GM23338 (cell line): ENCODE measurements at regions not wholly inside any gene's neighbourhood (a gene's known extent, or its start where the extent isn't known, plus 50 kb on each side); places are given as distances from the start of the nearest gene placed in this dataset.

Experiments used
- ATAC-seq: fragments of 200-7000 bp; cut with Tn5 transposase; 3 replicates; pipeline ENCODE4 v1.9.1; 2020
- DNase-seq: peaks from one replicate; pipeline ENCODE4 v3.0.0-alpha.2; 2015; ENCODE audit warnings: low spot score
- H2AFZ ChIP-seq: fragments of 200-600 bp; sonication (generic); 2 replicates; pipeline ENCODE4 v1.8.0; 2016; ENCODE audit warnings: antibody characterized with exemption, mild to moderate bottlenecking, moderate library complexity
- H3F3A ChIP-seq: fragments of 200-600 bp; sonication (generic); replicated peaks from 2 replicates; pipeline ENCODE4 v1.8.0; 2017; ENCODE audit warnings: antibody characterized with exemption, mixed run types, low read depth
- H3K27ac ChIP-seq: fragments of 200-600 bp; sonication (generic); 2 replicates; pipeline ENCODE4 v1.6.1; 2016; ENCODE audit warnings: low read depth
- H3K27me3 ChIP-seq: fragments of 200-600 bp; sonication (generic); 2 replicates; pipeline ENCODE4 v1.8.0; 2016; ENCODE audit warnings: mild to moderate bottlenecking, mixed run types, moderate library complexity; ENCODE audit not compliant: insufficient read depth
- H3K36me3 ChIP-seq: fragments of 200-600 bp; sonication (generic); 2 replicates; pipeline ENCODE4 v1.8.0; 2016; ENCODE audit warnings: mild to moderate bottlenecking; ENCODE audit not compliant: insufficient read depth
- H3K4me1 ChIP-seq: fragments of 200-600 bp; sonication (generic); 2 replicates; pipeline ENCODE4 v1.8.0; 2016; ENCODE audit warnings: mild to moderate bottlenecking, moderate library complexity; ENCODE audit not compliant: insufficient read depth
- H3K4me2 ChIP-seq: fragments of 200-600 bp; sonication (generic); 2 replicates; pipeline ENCODE4 v1.7.1; 2017; ENCODE audit warnings: mixed run types
- H3K4me3 ChIP-seq: fragments of 200-600 bp; sonication (generic); 2 replicates; pipeline ENCODE4 v1.6.1; 2016; ENCODE audit warnings: mixed run types
- H3K79me2 ChIP-seq: fragments of 200-600 bp; sonication (generic); replicated peaks from 2 replicates; pipeline ENCODE4 v1.8.0; 2017; ENCODE audit warnings: mild to moderate bottlenecking; ENCODE audit not compliant: insufficient read depth
- H3K9me2 ChIP-seq: fragments of 200-600 bp; sonication (generic); 2 replicates; pipeline ENCODE4 v1.8.0; 2017; ENCODE audit not compliant: insufficient read depth
- H4K20me1 ChIP-seq: fragments of 200-600 bp; sonication (generic); replicated peaks from 2 replicates; pipeline ENCODE4 v1.8.0; 2017; ENCODE audit warnings: mild to moderate bottlenecking; ENCODE audit not compliant: insufficient read depth
- H3K27ac Mint-ChIP-seq: 2 replicates; pipeline ENCODE4 v1.8.0; 2020; ENCODE audit warnings: inconsistent platforms, mild to moderate bottlenecking, moderate library complexity, mixed read lengths
- H3K27me3 Mint-ChIP-seq: 3 replicates; pipeline ENCODE4 v1.8.0; 2022; ENCODE audit warnings: low read depth, mild to moderate bottlenecking, moderate library complexity, mixed read lengths, inconsistent platforms; ENCODE audit not compliant: insufficient read depth, poor library complexity
- H3K36me3 Mint-ChIP-seq: 3 replicates; pipeline ENCODE4 v1.8.0; 2021; ENCODE audit warnings: low read depth, mild to moderate bottlenecking, inconsistent platforms, moderate library complexity, mixed read lengths
- H3K4me1 Mint-ChIP-seq: 3 replicates; pipeline ENCODE4 v1.8.0; 2020; ENCODE audit warnings: mild to moderate bottlenecking, inconsistent platforms, mixed read lengths
- H3K4me3 Mint-ChIP-seq: 3 replicates; pipeline ENCODE4 v1.8.0; 2021; ENCODE audit warnings: moderate library complexity, mild to moderate bottlenecking, inconsistent platforms, mixed read lengths
- H3K9me3 Mint-ChIP-seq: 3 replicates; pipeline ENCODE4 v1.8.0; 2020; ENCODE audit warnings: moderate library complexity, mild to moderate bottlenecking, inconsistent platforms, mixed read lengths
- CREB1 ChIP-seq: fragments of 250-450 bp; sonication (Bioruptor Pico); IDR thresholded peaks from 2 replicates; pipeline ENCODE4 v1.5.0; 2020; ENCODE audit warnings: low read depth, mild to moderate bottlenecking, moderate library complexity
- CTCF ChIP-seq, 2 experiments: fragments of 200-600 bp in 1 of 2; sonication (generic) in 1 of 2; conservative IDR thresholded peaks; 2 replicates each; pipeline versions ENCODE4 v1.5.1 to v1.6.1; 2016 to 2017; ENCODE audit warnings: antibody characterized with exemption in 2 of 2, low read depth in 2 of 2, mild to moderate bottlenecking in 2 of 2, moderate library complexity in 1 of 2
- EZH2 ChIP-seq: fragments of 200-600 bp; sonication (generic); IDR thresholded peaks from one replicate; pipeline ENCODE4 v1.8.0; 2017; ENCODE audit warnings: antibody characterized with exemption, mild to moderate bottlenecking, low read depth; ENCODE audit not compliant: unreplicated experiment
- EZH2phosphoT487 ChIP-seq: fragments of 200-600 bp; sonication (generic); IDR thresholded peaks from one replicate; pipeline ENCODE4 v1.8.1; 2018; ENCODE audit warnings: antibody characterized with exemption; ENCODE audit not compliant: unreplicated experiment
- JUNB ChIP-seq: IDR thresholded peaks from one replicate; pipeline ENCODE4 v1.6.1; 2016; ENCODE audit warnings: antibody characterized with exemption; ENCODE audit not compliant: unreplicated experiment
- NANOG ChIP-seq: IDR thresholded peaks from 2 replicates; pipeline ENCODE4 v1.6.1; 2016; ENCODE audit warnings: antibody characterized with exemption, borderline replicate concordance
- POLR2AphosphoS5 ChIP-seq: IDR thresholded peaks from 2 replicates; pipeline ENCODE4 v1.6.1; 2016; ENCODE audit warnings: antibody characterized with exemption, low read depth
- REST ChIP-seq: IDR thresholded peaks from one replicate; pipeline ENCODE4 v1.6.1; 2018; ENCODE audit warnings: antibody characterized with exemption; ENCODE audit not compliant: unreplicated experiment
- STAT1 ChIP-seq: IDR thresholded peaks from one replicate; pipeline ENCODE4 v1.6.1; 2016; ENCODE audit warnings: antibody characterized with exemption; ENCODE audit not compliant: unreplicated experiment
- ZNF114 ChIP-seq: fragments of 250-450 bp; sonication (Bioruptor Pico); IDR thresholded peaks from 2 replicates; pipeline ENCODE4 v1.5.0; 2020; ENCODE audit warnings: mild to moderate bottlenecking, moderate library complexity
- ZNF331 ChIP-seq: fragments of 250-450 bp; sonication (Bioruptor Pico); IDR thresholded peaks from 2 replicates; pipeline ENCODE4 v1.5.0; 2020; ENCODE audit warnings: low read depth, mild to moderate bottlenecking, moderate library complexity
- ZNF462 ChIP-seq: fragments of 250-450 bp; sonication (Bioruptor Pico); IDR thresholded peaks from 2 replicates; pipeline ENCODE4 v1.5.0; 2020; ENCODE audit warnings: mild to moderate bottlenecking, moderate library complexity
- TF ChIP-seq, protein P1 (sequence below): IDR thresholded peaks from 2 replicates; pipeline ENCODE4 v1.6.1; 2016; ENCODE audit warnings: antibody characterized with exemption

GRCh38 chr9:100926366-100926765 lies 102.2 kb upstream of the PLPPR1 start:
- Histone ChIP-seq H3K9me2 (no peaks in the 10 kb centered on the region; the same call in 1 of the 2 replicates), H3K27me3 (no peaks in the 10 kb centered on the region), H4K20me1 (no peaks in the 10 kb centered on the region), H2AFZ (no peak overlapping the region), H3K27ac (no peak overlapping the region), H3K36me3 (no peaks in the 10 kb centered on the region), H3K79me2 (no peaks in the 10 kb centered on the region), H3K4me1 (no peaks in the 10 kb centered on the region), H3F3A (no peaks in the 10 kb centered on the region), H3K4me3 (no peak overlapping the region), H3K4me2 (no peak overlapping the region)
- no peaks in the 10 kb centered on the region for H3K36me3 Mint-ChIP-seq
- no peak overlapping the region for H3K4me3 Mint-ChIP-seq
- TF ChIP-seq, protein P1, sequence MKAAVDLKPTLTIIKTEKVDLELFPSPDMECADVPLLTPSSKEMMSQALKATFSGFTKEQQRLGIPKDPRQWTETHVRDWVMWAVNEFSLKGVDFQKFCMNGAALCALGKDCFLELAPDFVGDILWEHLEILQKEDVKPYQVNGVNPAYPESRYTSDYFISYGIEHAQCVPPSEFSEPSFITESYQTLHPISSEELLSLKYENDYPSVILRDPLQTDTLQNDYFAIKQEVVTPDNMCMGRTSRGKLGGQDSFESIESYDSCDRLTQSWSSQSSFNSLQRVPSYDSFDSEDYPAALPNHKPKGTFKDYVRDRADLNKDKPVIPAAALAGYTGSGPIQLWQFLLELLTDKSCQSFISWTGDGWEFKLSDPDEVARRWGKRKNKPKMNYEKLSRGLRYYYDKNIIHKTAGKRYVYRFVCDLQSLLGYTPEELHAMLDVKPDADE, result no peak
- no peak for TF ChIP-seq REST
- TF ChIP-seq ZNF331, result no peak
- no peak for TF ChIP-seq NANOG
- TF ChIP-seq ZNF462, result no peak
- no peak for TF ChIP-seq ZNF114 (CRISPR knock-in tag)
- no peak for TF ChIP-seq STAT1
- TF ChIP-seq EZH2, result no peak
- no peak for TF ChIP-seq JUNB
- TF ChIP-seq POLR2AphosphoS5, result no peak
- no peak for TF ChIP-seq CREB1
- no peak for TF ChIP-seq EZH2phosphoT487
- TF ChIP-seq CTCF (conservative IDR thresholded peaks at IDR 0.05; ENCODE audit: low read depth in 2 of 2), result no peak
- no peak for ATAC-seq
- H3K9me3 Mint-ChIP-seq, result no peaks in the 10 kb centered on the region
- DNase-seq, result no peak
- no peak overlapping the region for H3K27ac Mint-ChIP-seq
- H3K27me3 Mint-ChIP-seq, result peaks cover 6% of the 10 kb centered on the region
- H3K4me1 Mint-ChIP-seq, result no peaks in the 10 kb centered on the region
